Midbrain (tissue), 1 donor: ENCODE measurements at regions not wholly inside any gene's neighbourhood (a gene's known extent, or its start where the extent isn't known, plus 50 kb on each side); places are given as distances from the start of the nearest gene placed in this dataset.
"Not testable (repeated sequence)": the region's sequence is repeated elsewhere in the genome, so short reads cannot be mapped to it uniquely, and the experiment has no call there.

ENCODE experiments used
- DNase-seq: peaks from one replicate; lab custom pipeline; 2025; lab: John Stamatoyannopoulos, UW

- DNase-seq, result not testable (repeated sequence)
These were observed 378.3 kb downstream of the HLX start for GRCh38 chr1:221257548-221257947.

GRCh38 chr1:221262677-221263076 lies 383.4 kb downstream of the HLX start:
- not testable (repeated sequence) for DNase-seq

- DNase-seq, result peak; percentile 81
These were observed 384.9 kb downstream of the HLX start for GRCh38 chr1:221263831-221264767.

- DNase-seq, result no peak
These were observed 385.6 kb downstream of the HLX start for GRCh38 chr1:221264848-221265247.

- DNase-seq, result no peak
These were observed 389.1 kb downstream of the HLX start for GRCh38 chr1:221268295-221268694.

- DNase-seq, result no peak
These were observed 392.5 kb downstream of the HLX start for GRCh38 chr1:221271701-221272100.

GRCh38 chr1:221272940-221273339 lies 393.7 kb downstream of the HLX start:
- DNase-seq, result no peak

GRCh38 chr1:221274373-221274772 lies 395.1 kb downstream of the HLX start:
- no peak for DNase-seq

GRCh38 chr1:221276896-221277409 lies 397.7 kb downstream of the HLX start:
- no peak for DNase-seq

GRCh38 chr1:221279146-221279545 lies 399.9 kb downstream of the HLX start:
- DNase-seq, result no peak

- DNase-seq, result no peak
These were observed 404.3 kb downstream of the HLX start for GRCh38 chr1:221283532-221283931.

- DNase-seq, result peak; percentile 53
These were observed 404.8 kb downstream of the HLX start for GRCh38 chr1:221284028-221284427.

- DNase-seq, result not testable (repeated sequence)
These were observed 405.7 kb downstream of the HLX start for GRCh38 chr1:221284991-221285390.

GRCh38 chr1:221285458-221286210 lies 406.4 kb downstream of the HLX start:
- DNase-seq, result not testable (repeated sequence)

GRCh38 chr1:221286399-221286798 lies 407.2 kb downstream of the HLX start:
- no peak for DNase-seq

GRCh38 chr1:221289103-221289502 lies 409.9 kb downstream of the HLX start:
- DNase-seq, result no peak

GRCh38 chr1:221290669-221291068 lies 411.4 kb downstream of the HLX start:
- no peak for DNase-seq

- DNase-seq, result no peak
These were observed 411.9 kb downstream of the HLX start for GRCh38 chr1:221291113-221291512.

- no peak for DNase-seq
These were observed 413.4 kb downstream of the HLX start for GRCh38 chr1:221292652-221293051.

- no peak for DNase-seq
These were observed 415.0 kb downstream of the HLX start for GRCh38 chr1:221294242-221294641.

- DNase-seq, result no peak
These were observed 423.1 kb downstream of the HLX start for GRCh38 chr1:221302357-221302756.

GRCh38 chr1:221302810-221303209 lies 423.6 kb downstream of the HLX start:
- no peak for DNase-seq

- DNase-seq, result no peak
These were observed 424.4 kb downstream of the HLX start for GRCh38 chr1:221303623-221304022.
